ENCODE measurements at regions not wholly inside any gene's neighbourhood (a gene's known extent, or its start where the extent isn't known, plus 50 kb on each side); places are given as distances from the start of the nearest gene placed in this dataset.

- H2BK120ac ChIP-seq (ENCODE audit: low read depth, low read length) = no peak overlapping the region
- no peak overlapping the region for H4K91ac ChIP-seq (ENCODE audit: low read length)
- no peak overlapping the region for H2BK15ac ChIP-seq (ENCODE audit: low read depth, poor library complexity, severe bottlenecking)
- H3K23ac ChIP-seq (ENCODE audit: low read length in 2 of 2) = no peak overlapping the region
- H4K8ac ChIP-seq (ENCODE audit: low read length) = no peak overlapping the region
- no peak for DNase-seq
- H2BK5ac ChIP-seq (ENCODE audit: low read depth, low read length, poor library complexity, severe bottlenecking) = no peak overlapping the region
- H3K4me2 ChIP-seq (ENCODE audit: low read length, poor library complexity, severe bottlenecking) = no peak overlapping the region
- H3K9ac ChIP-seq (ENCODE audit: low read length) = no peak overlapping the region
- no peak overlapping the region for H3K27ac ChIP-seq (ENCODE audit: low read length, poor library complexity, severe bottlenecking)
- no peak overlapping the region for H2AK5ac ChIP-seq (ENCODE audit: low read length, severe bottlenecking)
- H3K14ac ChIP-seq (ENCODE audit: low read length in 2 of 2) = no peak overlapping the region
- H3K27me3 ChIP-seq (ENCODE audit: control insufficient read depth in 1 of 2, insufficient read depth in 1 of 2, low read length in 2 of 2) = peaks cover 51 to 75% of the 10 kb centered on the region in 2 experiments
- whole genome bisulfite sequencing = 85% methylated on average over 12 of the region's 12 CpGs
- H3K79me1 ChIP-seq (replicated peaks; ENCODE audit: low read length, poor library complexity, severe bottlenecking) = no peaks in the 10 kb centered on the region
- no peak overlapping the region for H3K18ac ChIP-seq (ENCODE audit: low read depth in 1 of 2, low read length in 2 of 2)
- no peak overlapping the region for H2BK12ac ChIP-seq (ENCODE audit: low read length in 2 of 2)
- H2AFZ ChIP-seq (ENCODE audit: low read depth, low read length) = no peak overlapping the region
- H3K4ac ChIP-seq (ENCODE audit: low read depth in 1 of 2, low read length in 2 of 2) = no peak overlapping the region
- H3K36me3 ChIP-seq (ENCODE audit: control insufficient read depth in 1 of 2, insufficient read depth in 2 of 2, low read depth in 1 of 2, low read length in 2 of 2) = no peaks in the 10 kb centered on the region
- H3K4me3 ChIP-seq (ENCODE audit: insufficient read depth in 1 of 2, low read depth in 1 of 2, low read length in 2 of 2) = no peak overlapping the region
- no peaks in the 10 kb centered on the region for H3K4me1 ChIP-seq (ENCODE audit: control insufficient read depth, insufficient read depth, low read depth, low read length)
- peaks cover 10% of the 10 kb centered on the region for H3K9me3 ChIP-seq (ENCODE audit: control insufficient read depth, low read length)
Observed at GRCh38 chr1:24983006-24983680, 53.1 kb upstream of the RUNX3 start.

- H3K79me1 ChIP-seq (replicated peaks; ENCODE audit: low read length, poor library complexity, severe bottlenecking) = no peaks in the 10 kb centered on the region
- H3K14ac ChIP-seq (ENCODE audit: low read length in 2 of 2) = no peak overlapping the region
- H3K9ac ChIP-seq (ENCODE audit: low read length) = no peak overlapping the region
- H2BK12ac ChIP-seq (ENCODE audit: low read length in 2 of 2) = no peak overlapping the region
- H3K23ac ChIP-seq (ENCODE audit: low read length in 2 of 2) = no peak overlapping the region
- no peak overlapping the region for H2AFZ ChIP-seq (ENCODE audit: low read depth, low read length)
- no peak overlapping the region for H2BK5ac ChIP-seq (ENCODE audit: low read depth, low read length, poor library complexity, severe bottlenecking)
- no peak overlapping the region for H4K91ac ChIP-seq (ENCODE audit: low read length)
- H3K9me3 ChIP-seq (ENCODE audit: control insufficient read depth, low read length) = peaks cover 14% of the 10 kb centered on the region
- no peaks in the 10 kb centered on the region for H3K4me1 ChIP-seq (ENCODE audit: control insufficient read depth, insufficient read depth, low read depth, low read length)
- H2AK5ac ChIP-seq (ENCODE audit: low read length, severe bottlenecking) = no peak overlapping the region
- H3K4me3 ChIP-seq (ENCODE audit: insufficient read depth in 1 of 2, low read depth in 1 of 2, low read length in 2 of 2) = no peak overlapping the region
- no peak overlapping the region for H3K27ac ChIP-seq (ENCODE audit: low read length, poor library complexity, severe bottlenecking)
- no peak overlapping the region for H2BK15ac ChIP-seq (ENCODE audit: low read depth, poor library complexity, severe bottlenecking)
- peaks cover 44 to 67% of the 10 kb centered on the region in 2 experiments for H3K27me3 ChIP-seq (ENCODE audit: control insufficient read depth in 1 of 2, insufficient read depth in 1 of 2, low read length in 2 of 2)
- H3K4ac ChIP-seq (ENCODE audit: low read depth in 1 of 2, low read length in 2 of 2) = no peak overlapping the region
- H2BK120ac ChIP-seq (ENCODE audit: low read depth, low read length) = no peak overlapping the region
- no peak for DNase-seq
- WGBS = 77% methylated on average over 11 of the region's 11 CpGs
- no peak overlapping the region for H4K8ac ChIP-seq (ENCODE audit: low read length)
- no peak overlapping the region for H3K18ac ChIP-seq (ENCODE audit: low read depth in 1 of 2, low read length in 2 of 2)
- no peak overlapping the region for H3K4me2 ChIP-seq (ENCODE audit: low read length, poor library complexity, severe bottlenecking)
- H3K36me3 ChIP-seq (ENCODE audit: control insufficient read depth in 1 of 2, insufficient read depth in 2 of 2, low read depth in 1 of 2, low read length in 2 of 2) = no peaks in the 10 kb centered on the region
Observed at GRCh38 chr1:24981631-24982005, 51.5 kb upstream of the RUNX3 start.

- Histone ChIP-seq H3K27me3 (ENCODE audit: control insufficient read depth in 1 of 2, insufficient read depth in 1 of 2, low read length in 2 of 2) (peaks cover 44 to 69% of the 10 kb centered on the region in 2 experiments), H3K9me3 (ENCODE audit: control insufficient read depth, low read length) (peaks cover 20% of the 10 kb centered on the region), H3K14ac (ENCODE audit: low read length in 2 of 2) (peak overlapping the region in 1 of 2 experiments; percentile 21), H2AK5ac (ENCODE audit: low read length, severe bottlenecking) (no peak overlapping the region), H2AFZ (ENCODE audit: low read depth, low read length) (no peak overlapping the region), H3K27ac (ENCODE audit: low read length, poor library complexity, severe bottlenecking) (no peak overlapping the region), H2BK120ac (ENCODE audit: low read depth, low read length) (no peak overlapping the region), H4K8ac (ENCODE audit: low read length) (no peak overlapping the region), H3K4me1 (ENCODE audit: control insufficient read depth, insufficient read depth, low read depth, low read length) (no peaks in the 10 kb centered on the region), H2BK15ac (ENCODE audit: low read depth, poor library complexity, severe bottlenecking) (no peak overlapping the region), H3K4ac (ENCODE audit: low read depth in 1 of 2, low read length in 2 of 2) (peak overlapping the region in 1 of 2 experiments; percentile 24), H2BK5ac (ENCODE audit: low read depth, low read length, poor library complexity, severe bottlenecking) (no peak overlapping the region), H3K18ac (ENCODE audit: low read depth in 1 of 2, low read length in 2 of 2) (no peak overlapping the region), H3K4me3 (ENCODE audit: insufficient read depth in 1 of 2, low read depth in 1 of 2, low read length in 2 of 2) (no peak overlapping the region), H3K9ac (ENCODE audit: low read length) (no peak overlapping the region), H2BK12ac (ENCODE audit: low read length in 2 of 2) (no peak overlapping the region), H3K36me3 (ENCODE audit: control insufficient read depth in 1 of 2, insufficient read depth in 2 of 2, low read depth in 1 of 2, low read length in 2 of 2) (no peaks in the 10 kb centered on the region), H3K4me2 (ENCODE audit: low read length, poor library complexity, severe bottlenecking) (no peak overlapping the region), H3K23ac (ENCODE audit: low read length in 2 of 2) (no peak overlapping the region), H4K91ac (ENCODE audit: low read length) (no peak overlapping the region), H3K79me1 (replicated peaks; ENCODE audit: low read length, poor library complexity, severe bottlenecking) (no peaks in the 10 kb centered on the region)
- 87% methylated on average over 10 of the region's 13 CpGs for WGBS
- DNase-seq = no peak
Observed at GRCh38 chr1:24980836-24981630, 51.0 kb upstream of the RUNX3 start.

Measured in mesenchymal stem cell (in vitro differentiated cells and primary cell).